Mucosa of descending colon (tissue), 3 donors: ENCODE measurements at regions not wholly inside any gene's neighbourhood (a gene's known extent, or its start where the extent isn't known, plus 50 kb on each side); places are given as distances from the start of the nearest gene placed in this dataset.

Source experiments
- ATAC-seq: fragments of 200-7000 bp; cut with Tn5 transposase; one replicate; pipeline ENCODE4 v1.9.1; 2020; ENCODE audit warnings: mild to moderate bottlenecking, moderate library complexity
- DNase-seq, 3 donors: peaks; one replicate each; pipeline ENCODE4 v3.0.0-alpha.2; 2020
- H3K36me3 ChIP-seq: fragments of 200-600 bp; one replicate; pipeline ENCODE4 v1.8.0; 2021; ENCODE audit warnings: low read depth, mild to moderate bottlenecking
- H3K4me1 ChIP-seq: fragments of 200-600 bp; one replicate; pipeline ENCODE4 v1.8.0; 2021; ENCODE audit warnings: low read depth, mild to moderate bottlenecking
- H3K4me3 ChIP-seq: fragments of 200-600 bp; one replicate; pipeline ENCODE4 v1.8.0; 2021; ENCODE audit warnings: mild to moderate bottlenecking
- H3K9me3 ChIP-seq: fragments of 200-600 bp; one replicate; pipeline ENCODE4 v1.8.0; 2021; ENCODE audit warnings: mild to moderate bottlenecking
- intact Hi-C, 2 donors: fragments of 100-400 bp; cut with DNase I in 1 of 2; cut with micrococcal nuclease in 1 of 2; formaldehyde crosslinking; loops; one replicate each; pipeline versions ENCODE4 v1.11.0 to v1.11.1; 2022; cut with DNase I, micrococcal nuclease
- TF ChIP-seq, protein P1 (sequence below): fragments of 200-600 bp; IDR thresholded peaks from one replicate; pipeline ENCODE4 v1.8.0; 2022; ENCODE audit warnings: antibody characterized with exemption, mild to moderate bottlenecking
- donor health status: DM: no; HTN: no; CAD: no; lungs with moderate emphysema.
- donor health status: DM: no; HTN: no; CAD: no.
- donor health status: DM: no; HTN: yes; CAD: no.

DNA sequence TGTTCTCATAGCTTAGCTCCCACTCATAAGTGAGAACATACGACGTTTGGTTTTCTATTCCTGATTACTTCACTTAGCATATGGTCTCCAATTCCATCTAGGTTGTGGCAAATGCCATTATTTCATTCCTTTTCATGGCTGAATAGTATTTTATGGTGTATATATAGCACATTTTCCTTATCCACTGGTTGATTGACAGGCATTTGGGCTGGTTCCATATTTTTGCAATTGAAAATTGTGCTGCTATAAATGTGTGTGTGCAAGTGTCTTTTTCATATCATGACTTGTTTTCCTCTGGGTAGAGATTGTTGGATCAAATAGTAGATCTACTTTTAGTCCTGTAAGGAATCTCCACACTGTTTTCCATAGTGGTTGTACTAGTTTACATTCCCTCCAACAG lies 133.0 kb upstream of the TAB2 start:
- TF ChIP-seq, protein P1, sequence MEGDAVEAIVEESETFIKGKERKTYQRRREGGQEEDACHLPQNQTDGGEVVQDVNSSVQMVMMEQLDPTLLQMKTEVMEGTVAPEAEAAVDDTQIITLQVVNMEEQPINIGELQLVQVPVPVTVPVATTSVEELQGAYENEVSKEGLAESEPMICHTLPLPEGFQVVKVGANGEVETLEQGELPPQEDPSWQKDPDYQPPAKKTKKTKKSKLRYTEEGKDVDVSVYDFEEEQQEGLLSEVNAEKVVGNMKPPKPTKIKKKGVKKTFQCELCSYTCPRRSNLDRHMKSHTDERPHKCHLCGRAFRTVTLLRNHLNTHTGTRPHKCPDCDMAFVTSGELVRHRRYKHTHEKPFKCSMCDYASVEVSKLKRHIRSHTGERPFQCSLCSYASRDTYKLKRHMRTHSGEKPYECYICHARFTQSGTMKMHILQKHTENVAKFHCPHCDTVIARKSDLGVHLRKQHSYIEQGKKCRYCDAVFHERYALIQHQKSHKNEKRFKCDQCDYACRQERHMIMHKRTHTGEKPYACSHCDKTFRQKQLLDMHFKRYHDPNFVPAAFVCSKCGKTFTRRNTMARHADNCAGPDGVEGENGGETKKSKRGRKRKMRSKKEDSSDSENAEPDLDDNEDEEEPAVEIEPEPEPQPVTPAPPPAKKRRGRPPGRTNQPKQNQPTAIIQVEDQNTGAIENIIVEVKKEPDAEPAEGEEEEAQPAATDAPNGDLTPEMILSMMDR = no peak
- no peak for DNase-seq
- intact Hi-C loops = no loop called here
- no peaks in the 10 kb centered on the region for H3K4me1 ChIP-seq
- peaks cover 19% of the 10 kb centered on the region for H3K9me3 ChIP-seq
- no peaks in the 10 kb centered on the region for H3K36me3 ChIP-seq
- no peak overlapping the region for H3K4me3 ChIP-seq
- ATAC-seq = no peak

DNA sequence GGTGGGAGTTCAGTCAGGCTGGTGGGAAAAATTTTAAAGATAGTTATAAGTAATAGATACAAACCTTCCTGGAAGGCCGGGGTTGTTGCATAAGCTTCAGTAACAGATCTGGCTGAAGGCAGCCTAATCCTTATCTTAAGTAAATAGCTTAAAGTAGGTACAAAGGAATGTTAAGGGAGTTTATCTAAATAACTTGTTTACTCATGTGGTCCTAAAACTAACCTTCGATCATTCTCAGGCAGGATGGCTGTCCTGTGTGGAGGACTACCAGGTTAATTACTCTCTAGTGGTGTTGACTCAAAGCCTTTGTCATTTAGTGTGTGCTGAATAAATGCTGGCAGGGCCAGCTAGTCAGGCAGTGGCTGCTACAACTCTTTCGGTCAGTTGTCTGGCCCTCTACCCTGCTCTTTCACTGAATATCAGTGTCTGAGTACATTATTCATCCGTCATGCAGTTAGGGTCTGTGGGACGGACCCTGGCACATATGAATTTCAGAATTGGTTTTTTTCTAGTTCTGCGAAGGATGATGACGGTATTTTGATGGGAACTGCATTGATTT lies 131.6 kb upstream of the TAB2 start:
- TF ChIP-seq, protein P1 = no peak
- H3K9me3 ChIP-seq = peaks cover 19% of the 10 kb centered on the region
- ATAC-seq = peak; percentile 12
- no peaks in the 10 kb centered on the region for H3K36me3 ChIP-seq
- intact Hi-C loops = no loop called here
- no peaks in the 10 kb centered on the region for H3K4me1 ChIP-seq
- no peak for DNase-seq
- no peak overlapping the region for H3K4me3 ChIP-seq

DNA sequence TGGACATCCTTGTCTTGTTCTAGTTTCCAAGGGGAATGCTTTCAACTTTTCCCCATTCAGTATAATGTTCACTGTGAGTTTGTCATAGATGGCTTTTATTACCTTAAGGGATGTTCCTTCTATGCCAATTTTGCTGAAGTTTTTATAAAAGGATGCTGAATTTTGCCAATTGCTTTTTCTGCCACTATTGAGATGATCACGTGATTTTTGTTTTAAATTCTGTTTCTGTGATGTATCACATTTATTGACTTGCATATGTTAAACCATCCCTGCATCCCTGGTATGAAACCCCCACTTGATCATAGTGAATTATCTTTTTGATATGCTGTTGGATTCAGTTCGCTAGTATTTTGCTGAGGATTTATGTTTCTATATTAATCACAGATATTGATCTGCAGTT lies 130.6 kb upstream of the TAB2 start:
- DNase-seq (no peak), ATAC-seq (no peak)
- intact Hi-C loops = no loop called here

DNA sequence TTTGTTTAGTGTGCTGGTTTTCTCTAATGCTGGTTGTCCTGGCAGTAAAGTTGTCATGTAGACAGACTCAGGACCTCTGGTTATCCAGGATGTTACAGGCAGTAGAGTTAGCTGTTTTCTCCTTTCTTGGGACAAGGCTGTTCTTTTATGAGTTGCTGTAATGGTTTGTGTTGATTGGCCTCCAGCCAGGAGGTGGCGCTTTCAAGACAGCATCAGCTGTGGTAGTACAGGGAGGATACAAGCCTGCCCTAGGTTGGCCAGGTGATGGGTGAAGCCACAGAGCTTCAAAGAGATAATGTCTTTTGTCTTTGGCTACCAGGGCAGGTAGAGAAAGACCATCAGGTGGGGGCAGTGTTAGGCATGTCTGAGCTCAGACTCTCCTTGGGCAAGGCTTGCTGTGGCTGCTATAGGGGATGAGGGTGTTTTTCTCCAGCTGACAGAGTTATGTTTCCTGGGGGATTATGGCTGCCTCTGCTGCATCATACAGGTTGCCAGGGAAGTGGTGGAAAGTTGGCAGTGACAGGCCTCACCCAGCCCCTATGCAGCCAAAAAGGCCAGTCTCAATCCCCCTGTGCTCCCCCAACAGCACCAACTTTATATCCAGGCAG lies 127.2 kb upstream of the TAB2 start:
- TF ChIP-seq, protein P1 = peak; percentile 9

More for the DNA sequence above, 130.6 kb upstream of the TAB2 start:
- Histone ChIP-seq H3K4me1 (no peaks in the 10 kb centered on the region), H3K36me3 (no peaks in the 10 kb centered on the region), H3K9me3 (peaks cover 19% of the 10 kb centered on the region), H3K4me3 (no peak overlapping the region)
- TF ChIP-seq, protein P1 = no peak

DNA sequence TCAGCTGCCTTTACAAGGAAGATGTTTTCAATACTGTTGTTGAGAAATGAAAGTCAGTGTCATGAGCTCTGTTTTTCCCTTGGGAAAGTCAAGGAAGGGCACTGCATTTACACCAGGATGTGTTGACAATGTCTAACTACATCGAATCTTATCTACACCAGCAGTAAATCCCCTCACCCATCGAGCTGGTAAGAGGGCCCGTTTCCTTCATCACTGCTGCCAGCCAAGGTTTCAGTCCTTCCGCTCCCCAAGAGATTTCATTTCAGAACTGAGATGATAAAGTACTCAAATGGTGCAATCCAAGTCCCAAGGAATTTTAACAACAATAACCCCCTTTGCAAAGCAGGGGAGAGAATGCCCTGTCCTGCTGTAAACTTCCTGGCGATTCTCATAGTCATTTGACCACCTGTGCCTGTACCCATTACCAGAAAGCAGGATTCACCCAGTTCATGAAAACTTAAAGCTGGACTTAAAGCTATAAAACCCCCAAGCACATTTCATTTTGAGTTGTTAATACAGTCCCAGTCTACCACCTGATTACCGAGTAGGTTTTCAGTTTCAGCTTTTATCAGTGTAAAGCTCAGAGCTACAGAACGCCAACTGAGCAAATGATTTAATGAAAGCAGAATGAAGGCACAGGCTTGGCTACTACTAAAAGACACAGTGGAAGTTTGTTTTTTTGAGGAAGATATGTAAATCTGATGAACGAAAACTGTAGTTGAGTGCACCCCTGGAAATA lies 122.5 kb upstream of the TAB2 start:
- no peak for ATAC-seq
- Histone ChIP-seq H3K4me3 (no peak overlapping the region), H3K4me1 (no peaks in the 10 kb centered on the region), H3K9me3 (no peaks in the 10 kb centered on the region), H3K36me3 (no peaks in the 10 kb centered on the region)
- TF ChIP-seq, protein P1 = no peak
- intact Hi-C loops = no loop called here
- DNase-seq = no peak

More for the DNA sequence above, 127.2 kb upstream of the TAB2 start:
- H3K4me1 ChIP-seq = no peaks in the 10 kb centered on the region
- intact Hi-C loops = no loop called here
- peak; percentile 73 for ATAC-seq
- DNase-seq = peak; percentile 63 to 84 (median 78)
- no peak overlapping the region for H3K4me3 ChIP-seq
- H3K36me3 ChIP-seq = no peaks in the 10 kb centered on the region
- peaks cover 14% of the 10 kb centered on the region for H3K9me3 ChIP-seq
